ENCODE measurements at regions not wholly inside any gene's neighbourhood (a gene's known extent, or its start where the extent isn't known, plus 50 kb on each side); places are given as distances from the start of the nearest gene placed in this dataset.

- TF ChIP-seq CTCF (IDR thresholded peaks at IDR 0.05): no peak
- TF ChIP-seq POLR2A (IDR thresholded peaks at IDR 0.05): no peak
- no peak for TF ChIP-seq EP300 (IDR thresholded peaks at IDR 0.05)
Measured at GRCh38 chr7:46015107-46015868, 94.2 kb upstream of the IGFBP3 start.
